H1 (cell line): ENCODE measurements at regions not wholly inside any gene's neighbourhood (a gene's known extent, or its start where the extent isn't known, plus 50 kb on each side); places are given as distances from the start of the nearest gene placed in this dataset.

Source experiments
- ATF2 ChIP-seq: IDR thresholded peaks from 2 replicates; pipeline ENCODE4 v1.6.1; 2012; ENCODE audit warnings: low read length, inconsistent platforms
- BCL11A ChIP-seq, 2 experiments: IDR thresholded peaks; one replicate each; pipeline ENCODE4 v1.6.1; 2011; ENCODE audit warnings: low read depth in 2 of 2, low read length in 2 of 2, mild to moderate bottlenecking in 2 of 2
- BRCA1 ChIP-seq: IDR thresholded peaks from 2 replicates; pipeline ENCODE4 v1.6.1; 2012; ENCODE audit warnings: low read depth, low read length, improper control_type of control experiment
- CREB1 ChIP-seq: IDR thresholded peaks from 2 replicates; pipeline ENCODE4 v1.6.1; 2012; ENCODE audit warnings: inconsistent platforms
- GTF2F1 ChIP-seq: IDR thresholded peaks from 2 replicates; pipeline ENCODE4 v1.6.1; 2012; ENCODE audit warnings: low read depth, low read length, improper control_type of control experiment, borderline replicate concordance

GRCh38 chrX:110421500-110422455 is 63.1 kb downstream of the RTL9 start (continued):
- TF ChIP-seq ATF2: no peak
- no peak for TF ChIP-seq CREB1
- TF ChIP-seq BRCA1: no peak
- TF ChIP-seq BCL11A (IDR thresholded peaks at IDR 0.05; ENCODE audit: low read depth in 2 of 2, low read length in 2 of 2): no peak
- TF ChIP-seq GTF2F1: no peak
